ENCODE measurements at regions not wholly inside any gene's neighbourhood (a gene's known extent, or its start where the extent isn't known, plus 50 kb on each side); places are given as distances from the start of the nearest gene placed in this dataset.

GRCh38 chr7:35365523-35365922 lies 111.6 kb upstream of the TBX20 start (continued):
- TF ChIP-seq ZNF318 (IDR thresholded peaks at IDR 0.05; ENCODE audit: borderline replicate concordance in 1 of 2, low read depth in 1 of 2) (no peak), RNF219 (CRISPR knock-in tag; IDR thresholded peaks at IDR 0.05) (no peak), FOXJ2 (tag; IDR thresholded peaks at IDR 0.05) (no peak), RFX1 (IDR thresholded peaks at IDR 0.05) (no peak), PRPF4 (IDR thresholded peaks at IDR 0.05; ENCODE audit: insufficient read depth, low read depth, low read length, poor library complexity, severe bottlenecking) (no peak), SETDB1 (IDR thresholded peaks at IDR 0.05; ENCODE audit: low read length) (no peak), ETV5 (CRISPR knock-in tag; IDR thresholded peaks at IDR 0.05; ENCODE audit: low read depth) (no peak), ZNF133 (CRISPR knock-in tag; IDR thresholded peaks at IDR 0.05) (no peak), MYNN (IDR thresholded peaks at IDR 0.05) (no peak), MYNN (CRISPR knock-in tag; IDR thresholded peaks at IDR 0.05) (no peak), ZNF592 (IDR thresholded peaks at IDR 0.05) (no peak), DACH1 (IDR thresholded peaks at IDR 0.05; ENCODE audit: partially characterized antibody) (no peak), SIX5 (IDR thresholded peaks at IDR 0.05; ENCODE audit: borderline replicate concordance in 1 of 2, insufficient read depth in 1 of 2, low read depth in 1 of 2, low read length in 2 of 2) (no peak), CBX2 (IDR thresholded peaks at IDR 0.05; ENCODE audit: insufficient read depth, low read length, poor library complexity, severe bottlenecking) (no peak)
